Femur (tissue), 1 donor: ENCODE measurements at regions not wholly inside any gene's neighbourhood (a gene's known extent, or its start where the extent isn't known, plus 50 kb on each side); places are given as distances from the start of the nearest gene placed in this dataset.

Experiments used
- DNase-seq: peaks from one replicate; pipeline ENCODE4 v3.0.0-alpha.2; 2017

GRCh38 chr2:126437016-126437415, 218.9 kb upstream of the GYPC start:
- DNase-seq = no peak

DNA sequence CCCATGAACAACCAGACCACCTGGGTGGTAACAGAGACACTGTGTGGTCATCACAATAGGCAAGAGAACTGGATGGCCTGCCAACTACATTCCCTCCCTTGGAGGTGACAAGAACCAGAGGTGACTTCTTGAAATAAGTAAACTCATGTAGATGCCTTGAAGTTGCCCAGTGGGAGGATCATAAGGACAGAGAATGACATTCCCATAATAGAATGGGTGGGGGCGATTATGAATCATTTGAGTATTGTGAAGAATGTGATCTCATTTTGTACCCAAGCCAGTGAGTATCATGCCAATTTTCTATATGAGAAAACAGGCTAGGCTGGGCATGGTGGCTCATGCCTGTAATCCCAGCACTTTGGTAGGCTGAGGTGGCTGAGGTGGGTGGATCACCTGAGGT, 211.4 kb upstream of the GYPC start:
- DNase-seq = no peak

GRCh38 chr2:126446106-126446695, 209.8 kb upstream of the GYPC start:
- DNase-seq = no peak

DNA sequence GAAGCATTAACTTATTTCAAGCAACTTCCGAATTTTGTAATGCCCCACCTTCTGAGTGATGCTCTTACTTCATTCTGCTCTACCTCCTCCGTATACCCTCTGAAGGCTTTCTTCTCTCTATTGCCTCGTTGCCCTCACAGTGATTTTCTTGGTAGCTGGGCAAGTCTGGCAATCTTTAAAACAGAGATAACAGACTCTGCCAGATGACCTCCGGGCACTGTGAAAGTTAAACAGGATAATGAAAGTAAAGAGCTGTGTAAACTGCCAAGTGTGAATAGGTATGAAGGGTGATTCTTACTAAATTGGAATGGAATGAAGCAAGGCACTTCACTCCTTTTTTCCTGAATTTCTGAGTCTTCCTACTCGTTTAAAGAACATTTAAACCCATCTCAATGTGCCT, 207.3 kb upstream of the GYPC start:
- DNase-seq = no peak

DNA sequence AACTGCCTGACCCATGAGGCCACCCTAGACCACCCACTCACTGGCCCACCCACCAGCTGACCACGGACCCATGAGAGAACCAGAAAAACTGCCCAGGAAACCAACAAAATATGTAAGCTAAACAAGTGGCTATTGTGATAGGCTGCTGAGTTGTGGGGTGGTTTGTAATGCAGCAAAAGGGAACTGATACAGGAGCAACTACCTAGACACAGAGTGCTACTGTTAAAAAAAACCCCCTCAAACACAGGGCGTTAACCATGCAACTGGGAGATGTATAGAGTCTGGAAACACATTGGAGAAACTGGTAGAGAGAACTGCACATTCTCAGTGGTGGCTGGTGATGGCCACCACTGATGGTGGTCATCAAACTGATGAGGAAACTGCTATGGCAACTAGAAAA, 206.3 kb upstream of the GYPC start:
- DNase-seq = no peak

DNA sequence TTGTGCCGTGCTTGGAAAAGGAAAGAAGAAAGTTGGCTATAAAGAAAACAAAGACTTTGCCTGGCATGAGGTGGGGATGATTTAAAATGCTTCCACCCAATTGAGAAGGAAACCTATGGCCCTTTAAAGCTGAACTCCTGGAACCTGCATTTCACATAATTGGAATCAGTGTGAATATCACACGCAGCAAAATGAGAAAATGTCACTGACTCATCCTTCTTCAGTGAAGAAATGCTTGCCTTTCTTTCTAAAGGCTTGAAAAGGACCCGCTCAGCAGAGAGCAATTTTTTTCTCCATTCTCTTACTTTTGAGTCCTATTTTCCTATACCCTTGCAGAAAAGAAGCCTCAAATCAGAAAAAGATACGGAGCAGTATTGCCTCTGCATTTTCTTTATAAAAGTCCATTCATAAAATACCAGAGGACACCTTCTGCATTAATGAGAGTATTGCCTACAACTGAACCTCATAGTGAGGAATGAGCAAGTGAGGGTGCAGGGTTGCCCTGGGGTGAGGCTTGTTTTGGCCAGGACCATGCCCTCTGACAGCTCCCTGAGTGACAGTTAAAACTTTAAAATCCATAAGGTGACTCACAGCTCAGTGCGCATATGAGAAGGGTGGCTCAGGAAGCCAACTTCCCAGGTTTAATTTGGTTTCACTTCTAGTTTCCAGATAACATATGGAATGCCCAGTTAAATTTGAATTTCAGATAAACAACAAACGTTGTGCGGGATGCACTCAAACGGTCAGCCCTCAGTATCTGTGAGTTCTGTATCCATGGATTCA, 191.9 kb upstream of the GYPC start:
- DNase-seq = no peak

GRCh38 chr2:126467367-126468054, 188.4 kb upstream of the GYPC start:
- no peak for DNase-seq

DNA sequence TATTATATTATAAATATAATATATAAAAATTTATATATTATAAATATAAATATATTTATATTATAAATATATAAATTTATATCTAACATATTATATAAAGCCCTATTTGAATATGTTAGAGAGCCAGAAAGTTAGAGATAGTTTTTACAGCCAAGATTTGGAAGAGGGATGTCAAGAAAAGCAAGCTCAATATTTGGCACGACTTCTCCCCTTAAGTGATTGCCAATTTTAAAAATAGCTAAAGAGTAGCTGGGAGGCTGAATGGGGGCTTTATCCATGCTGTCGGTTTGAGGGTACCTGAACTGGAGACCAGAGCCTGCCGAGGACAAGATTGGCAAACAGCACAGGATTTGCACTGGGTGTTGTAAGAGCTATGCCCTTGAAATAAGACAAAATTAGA, 180.9 kb upstream of the GYPC start:
- DNase-seq = no peak

GRCh38 chr2:126476691-126477090, 179.3 kb upstream of the GYPC start:
- DNase-seq = no peak

DNA sequence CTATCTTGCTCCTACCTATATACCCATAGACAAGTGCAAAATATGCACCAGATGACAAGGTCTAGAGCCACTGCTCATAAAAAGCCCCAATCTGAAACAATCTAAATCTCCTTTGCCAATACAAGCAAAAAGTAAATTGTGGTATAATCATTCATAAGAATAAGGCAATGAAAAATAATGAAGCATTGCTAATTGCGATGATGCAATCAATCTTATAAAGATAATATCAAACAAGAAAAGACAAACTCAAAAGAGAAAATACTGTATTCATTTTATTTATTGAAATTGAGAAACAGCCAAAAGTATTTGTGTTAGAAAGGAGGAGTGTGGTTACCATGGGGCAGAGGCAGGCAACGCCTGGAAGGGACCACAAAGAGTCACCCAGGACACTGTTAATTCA, 175.9 kb upstream of the GYPC start:
- no peak for DNase-seq

GRCh38 chr2:126482582-126483464, 173.1 kb upstream of the GYPC start:
- no peak for DNase-seq

- no peak for DNase-seq
Observed at GRCh38 chr2:126494593-126494992, 161.4 kb upstream of the GYPC start.

DNA sequence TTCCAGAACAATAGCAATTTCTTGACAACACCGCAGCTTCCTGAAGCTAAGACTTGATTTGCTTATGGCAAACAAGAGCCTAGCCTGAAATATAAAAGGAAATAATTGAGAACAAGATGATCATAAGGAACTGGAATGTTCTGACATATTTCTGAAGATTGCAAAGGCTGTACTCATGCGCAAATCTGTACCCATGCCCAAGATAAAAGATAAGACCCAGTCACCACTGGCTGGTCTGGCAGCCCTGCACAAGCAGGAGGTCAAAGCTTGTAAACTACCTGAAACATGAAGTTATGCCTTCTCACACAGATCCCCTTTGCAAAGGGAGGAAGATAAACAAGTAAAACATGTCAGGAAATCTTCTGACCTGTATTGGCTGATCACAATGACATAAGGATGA, 160.8 kb upstream of the GYPC start:
- no peak for DNase-seq

GRCh38 chr2:126496493-126496892, 159.5 kb upstream of the GYPC start:
- no peak for DNase-seq

DNA sequence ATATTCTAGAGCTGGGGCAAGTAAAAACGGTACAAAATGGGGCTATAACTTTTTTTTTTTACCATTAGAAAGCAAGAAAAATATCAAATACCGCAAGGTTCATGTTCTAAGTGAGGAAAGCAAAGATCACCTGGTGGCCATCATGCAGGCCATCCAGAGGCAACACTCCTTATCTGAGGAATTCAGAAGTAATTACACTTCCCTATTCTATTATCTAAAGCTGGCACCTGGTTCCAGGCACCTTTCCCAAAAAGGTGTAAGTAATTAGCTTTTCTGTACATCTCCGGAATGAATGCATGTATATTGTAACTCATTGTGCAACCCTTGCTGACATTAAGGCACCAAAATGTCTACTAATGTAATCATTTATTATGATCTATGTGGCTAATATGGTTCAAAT, 152.5 kb upstream of the GYPC start:
- DNase-seq = no peak

DNA sequence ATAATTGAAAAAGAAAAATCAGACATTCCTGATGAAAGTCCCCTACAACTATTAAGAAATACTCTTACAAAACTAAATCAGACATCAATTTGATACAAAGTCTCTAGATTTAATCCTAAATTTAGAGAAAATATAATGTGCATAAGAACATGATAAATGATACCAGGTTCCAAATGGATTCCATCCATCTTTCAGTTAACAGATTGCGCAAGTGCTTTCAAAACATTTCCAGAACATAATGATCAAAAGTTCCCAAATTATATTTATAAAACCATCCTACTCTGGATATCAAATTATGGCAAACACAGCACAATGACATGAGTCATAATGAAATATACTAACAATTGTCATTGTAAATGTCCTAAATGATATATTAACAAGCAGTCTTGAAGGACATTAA, 151.0 kb upstream of the GYPC start:
- no peak for DNase-seq

DNA sequence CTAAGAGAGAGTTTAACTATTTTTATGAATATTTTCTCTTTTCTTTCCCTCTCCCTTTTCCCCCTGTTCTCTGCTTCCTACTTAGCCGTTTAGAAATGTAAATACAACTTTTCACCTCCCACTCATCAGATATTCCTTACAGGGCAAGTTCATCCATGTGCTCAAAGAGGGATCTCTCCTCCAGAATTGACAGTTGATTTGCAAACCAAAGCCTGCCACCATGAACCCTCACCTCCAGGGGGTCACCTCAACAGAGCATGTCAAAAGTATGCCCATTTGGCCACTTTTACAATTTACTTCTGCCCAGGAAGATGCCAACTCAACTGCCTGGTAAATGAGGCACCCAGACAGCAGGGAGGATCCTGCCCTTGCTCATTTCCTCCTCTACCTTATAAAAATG, 149.2 kb upstream of the GYPC start:
- no peak for DNase-seq

GRCh38 chr2:126507425-126507911, 148.5 kb upstream of the GYPC start:
- no peak for DNase-seq

DNA sequence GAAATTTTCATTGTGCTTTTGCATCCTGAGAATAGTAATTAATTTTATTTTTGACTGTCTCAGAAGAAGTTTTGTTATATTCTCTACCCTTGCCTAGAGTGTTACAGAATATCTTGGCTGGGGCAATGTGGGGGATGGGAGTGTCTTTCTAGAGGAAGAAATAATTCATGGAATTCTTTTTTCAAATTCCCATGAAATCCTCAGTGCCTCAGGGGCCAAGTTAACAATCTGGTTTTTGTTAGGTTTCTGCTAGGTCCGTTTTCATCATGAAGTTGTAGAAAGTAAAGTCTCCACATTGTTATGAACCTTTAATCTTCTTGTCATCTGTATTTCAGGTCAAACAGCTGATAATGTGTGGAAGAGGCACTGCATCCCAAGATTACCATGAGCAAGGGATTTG, 145.6 kb upstream of the GYPC start:
- DNase-seq = no peak

- DNase-seq = no peak
Observed at GRCh38 chr2:126510960-126511359, 145.0 kb upstream of the GYPC start.

DNA sequence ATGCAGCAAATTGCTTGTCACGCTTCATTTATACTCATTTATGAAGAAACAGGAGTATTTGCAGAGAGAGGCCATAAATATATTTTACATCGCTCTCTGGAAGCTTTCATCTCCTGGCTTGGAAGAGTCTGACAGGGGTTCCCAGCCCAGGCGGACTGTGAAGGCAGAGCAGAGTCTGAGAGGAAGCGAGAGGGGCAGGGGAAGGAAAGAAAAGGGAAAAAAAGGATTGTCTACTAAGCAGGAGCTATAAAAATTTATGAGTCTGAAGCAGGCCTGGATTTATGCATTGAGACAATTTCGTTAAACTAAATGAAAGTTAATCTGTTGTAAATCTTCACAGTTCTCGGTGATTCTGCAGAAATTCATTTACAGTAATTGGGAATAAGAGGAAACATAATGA, 143.9 kb upstream of the GYPC start:
- DNase-seq = no peak

DNA sequence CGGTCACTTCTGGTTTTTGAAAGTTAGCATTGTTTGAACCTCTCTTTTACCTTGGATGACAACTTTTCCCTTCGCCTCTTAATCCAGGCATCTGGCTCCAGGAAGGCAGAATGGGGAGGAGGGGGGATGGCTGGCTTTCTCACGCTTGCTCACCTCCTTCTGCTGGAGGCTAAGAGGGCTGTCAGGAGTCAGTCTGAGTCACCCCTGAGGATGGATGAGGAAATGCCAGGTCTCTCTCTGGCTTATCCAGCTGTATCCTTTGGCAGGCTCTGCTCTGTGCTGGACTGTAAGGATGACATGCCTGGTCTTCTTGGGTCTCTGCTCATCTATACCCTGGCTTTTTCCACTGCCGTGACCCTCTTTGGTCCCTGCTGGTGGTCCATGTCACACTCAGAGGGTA, 142.9 kb upstream of the GYPC start:
- DNase-seq = no peak

DNA sequence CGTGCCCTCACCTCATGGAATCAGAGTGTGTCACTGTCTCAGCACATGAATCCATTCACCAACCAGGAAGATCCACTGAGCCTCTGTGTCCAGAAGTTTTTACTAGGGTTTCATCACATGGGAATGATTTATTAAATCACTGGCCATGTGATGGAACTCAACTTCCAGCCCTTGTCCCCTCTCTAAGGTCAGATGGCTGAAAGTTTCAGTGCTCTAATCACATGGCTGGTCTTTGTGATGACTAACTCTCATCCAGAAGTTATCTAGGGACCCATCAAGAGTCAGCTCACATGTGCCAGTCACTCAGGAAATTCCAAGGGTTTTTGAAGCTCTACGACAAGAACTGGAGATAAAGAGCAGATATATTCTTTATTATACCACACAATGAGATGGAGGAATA, 140.5 kb upstream of the GYPC start:
- DNase-seq = no peak
